ENCODE measurements at regions not wholly inside any gene's neighbourhood (a gene's known extent, or its start where the extent isn't known, plus 50 kb on each side); places are given as distances from the start of the nearest gene placed in this dataset.

DNA sequence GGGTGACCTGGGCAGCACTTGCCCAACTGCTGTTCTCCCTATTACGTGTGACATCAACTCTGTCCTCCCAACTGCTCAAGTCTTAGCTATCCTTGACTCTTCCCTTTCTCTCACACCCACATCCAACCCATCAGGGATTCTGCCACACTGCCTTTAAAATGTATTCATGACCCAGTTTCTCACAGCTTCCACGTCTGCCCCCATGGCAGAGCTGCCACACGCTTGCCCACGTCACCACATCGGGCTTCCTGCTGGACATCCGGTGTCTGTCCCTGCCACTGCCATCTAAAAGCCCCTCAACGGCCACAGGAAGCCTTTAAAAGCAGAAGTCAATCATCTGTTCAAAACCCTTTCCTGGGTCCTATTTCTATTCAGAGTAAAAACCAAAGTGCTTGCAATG is 233.1 kb upstream of the POU3F3 start:
- Histone ChIP-seq H3K4me1 (no peaks in the 10 kb centered on the region), H3K4me3 (no peak overlapping the region), H3K27me3 (no peaks in the 10 kb centered on the region), H3K27ac (no peak overlapping the region), H3K9me3 (peaks cover 0 to 17% (median 0%) of the 10 kb centered on the region in 11 donors), H3K36me3 (no peaks in the 10 kb centered on the region)
- TF ChIP-seq, protein P1, sequence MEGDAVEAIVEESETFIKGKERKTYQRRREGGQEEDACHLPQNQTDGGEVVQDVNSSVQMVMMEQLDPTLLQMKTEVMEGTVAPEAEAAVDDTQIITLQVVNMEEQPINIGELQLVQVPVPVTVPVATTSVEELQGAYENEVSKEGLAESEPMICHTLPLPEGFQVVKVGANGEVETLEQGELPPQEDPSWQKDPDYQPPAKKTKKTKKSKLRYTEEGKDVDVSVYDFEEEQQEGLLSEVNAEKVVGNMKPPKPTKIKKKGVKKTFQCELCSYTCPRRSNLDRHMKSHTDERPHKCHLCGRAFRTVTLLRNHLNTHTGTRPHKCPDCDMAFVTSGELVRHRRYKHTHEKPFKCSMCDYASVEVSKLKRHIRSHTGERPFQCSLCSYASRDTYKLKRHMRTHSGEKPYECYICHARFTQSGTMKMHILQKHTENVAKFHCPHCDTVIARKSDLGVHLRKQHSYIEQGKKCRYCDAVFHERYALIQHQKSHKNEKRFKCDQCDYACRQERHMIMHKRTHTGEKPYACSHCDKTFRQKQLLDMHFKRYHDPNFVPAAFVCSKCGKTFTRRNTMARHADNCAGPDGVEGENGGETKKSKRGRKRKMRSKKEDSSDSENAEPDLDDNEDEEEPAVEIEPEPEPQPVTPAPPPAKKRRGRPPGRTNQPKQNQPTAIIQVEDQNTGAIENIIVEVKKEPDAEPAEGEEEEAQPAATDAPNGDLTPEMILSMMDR (IDR thresholded peaks at IDR 0.05): no peak
- DNase-seq (no peak), ATAC-seq (no peak)
- intact Hi-C loops (cut with DNase I): no loop called here
- WGBS, 2 donors: 68 to 74% methylated on average over 7 of the region's 7 CpGs

DNA sequence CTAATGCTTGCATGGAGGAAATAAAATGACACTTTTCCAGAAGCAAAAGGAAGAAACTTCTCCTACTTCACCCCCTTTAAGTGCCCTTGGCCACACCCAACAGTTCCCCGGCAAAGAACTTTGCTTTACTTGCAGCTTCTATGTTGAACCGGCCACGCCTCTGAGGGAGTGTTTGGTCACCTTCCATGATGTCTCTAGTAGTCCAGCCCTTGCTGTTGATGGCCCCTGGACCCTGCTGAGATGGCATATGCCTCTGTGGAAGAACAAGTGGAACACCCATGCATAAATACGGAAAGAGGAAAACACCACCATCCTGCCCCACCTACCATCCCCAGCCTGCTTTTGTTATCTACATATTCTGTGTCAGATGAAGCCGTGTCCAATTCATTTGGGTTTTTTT is 218.3 kb upstream of the POU3F3 start:
- 73 to 82% methylated on average over 5 of the region's 5 CpGs for WGBS, 2 donors
- Histone ChIP-seq H3K27ac (no peak overlapping the region), H3K4me1 (no peaks in the 10 kb centered on the region), H3K9me3 (no peaks in the 10 kb centered on the region), H3K36me3 (no peaks in the 10 kb centered on the region), H3K27me3 (no peaks in the 10 kb centered on the region), H3K4me3 (no peak overlapping the region)
- DNase-seq (no peak), ATAC-seq (no peak)
- intact Hi-C loops (cut with DNase I): no loop called here
- TF ChIP-seq, protein P1 (IDR thresholded peaks at IDR 0.05): no peak

- Histone ChIP-seq H3K4me1 (no peaks in the 10 kb centered on the region), H3K4me3 (no peak overlapping the region), H3K9me3 (no peaks in the 10 kb centered on the region), H3K27me3 (no peaks in the 10 kb centered on the region), H3K36me3 (no peaks in the 10 kb centered on the region), H3K27ac (no peak overlapping the region)
- WGBS, 2 donors: 76 to 79% methylated on average over 7 of the region's 7 CpGs
- TF ChIP-seq, protein P1 (IDR thresholded peaks at IDR 0.05): no peak
- intact Hi-C loops (cut with DNase I): no loop called here
- DNase-seq (no peak), ATAC-seq (no peak)
Observed at GRCh38 chr2:104638190-104638858, 215.6 kb upstream of the POU3F3 start.

DNA sequence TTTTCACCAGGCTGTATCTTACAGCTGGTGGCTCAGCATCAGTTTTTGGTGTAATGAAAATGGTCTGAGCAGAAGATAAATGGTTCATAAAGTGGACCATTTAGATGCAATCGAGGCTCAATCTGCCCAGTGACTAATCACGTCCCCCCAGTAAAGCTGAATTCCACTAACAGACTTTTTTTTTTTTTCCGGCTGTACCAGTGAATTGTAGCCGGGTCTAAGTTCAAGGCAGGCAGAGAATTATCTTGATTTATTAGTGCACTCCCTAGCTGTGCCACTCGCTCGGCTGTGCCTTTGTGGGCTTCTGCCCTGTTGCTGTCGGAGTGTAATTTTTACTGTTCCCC is 215.1 kb upstream of the POU3F3 start:
- Histone ChIP-seq H3K27ac (no peak overlapping the region), H3K9me3 (no peaks in the 10 kb centered on the region), H3K4me3 (no peak overlapping the region), H3K36me3 (no peaks in the 10 kb centered on the region), H3K27me3 (no peaks in the 10 kb centered on the region), H3K4me1 (no peaks in the 10 kb centered on the region)
- 79 to 86% methylated on average over 7 of the region's 7 CpGs for WGBS, 2 donors
- DNase-seq (no peak), ATAC-seq (no peak)
- TF ChIP-seq, protein P1 (IDR thresholded peaks at IDR 0.05): no peak
- intact Hi-C loops (cut with DNase I): no loop called here

Data from heart right ventricle (tissue), 16 donors.